Upper lobe of left lung (tissue), 4 donors: ENCODE measurements at regions not wholly inside any gene's neighbourhood (a gene's known extent, or its start where the extent isn't known, plus 50 kb on each side); places are given as distances from the start of the nearest gene placed in this dataset.

Source experiments
- CTCF ChIP-seq, 6 experiments: fragments of 450-650 bp in 4 of 6; fragments of 200-600 bp in 2 of 6; sonication (generic) in 2 of 6; IDR thresholded peaks; one replicate each; pipeline ENCODE4 v1.5.1; 2016 to 2019; ENCODE audit warnings: antibody characterized with exemption in 6 of 6
- POLR2AphosphoS5 ChIP-seq, 2 donors: sonication (generic); formaldehyde crosslinking; IDR thresholded peaks; one replicate each; pipeline ENCODE4 v1.5.1; 2017; ENCODE audit warnings: antibody characterized with exemption in 2 of 2

- TF ChIP-seq POLR2AphosphoS5 (IDR thresholded peaks at IDR 0.05), result no peak
- no peak for TF ChIP-seq CTCF (IDR thresholded peaks at IDR 0.05)
Measured at GRCh38 chr10:56266120-56266519, 94.9 kb downstream of the ZWINT start.
